DND-41 (cell line): ENCODE measurements at regions not wholly inside any gene's neighbourhood (a gene's known extent, or its start where the extent isn't known, plus 50 kb on each side); places are given as distances from the start of the nearest gene placed in this dataset.

ENCODE experiments used
- ATAC-seq: fragments of 200-7000 bp; cut with Tn5 transposase; 3 replicates; pipeline ENCODE4 v1.9.1; 2021; ENCODE audit warnings: low read depth; ENCODE audit not compliant: insufficient read depth
- DNase-seq: peaks from one replicate; pipeline ENCODE4 v3.0.0-alpha.2; 2020
- H2AFZ ChIP-seq: 2 replicates; pipeline ENCODE4 v1.6.0; 2012; ENCODE audit warnings: low read depth, low read length
- H3K27ac ChIP-seq: 2 replicates; pipeline ENCODE4 v1.5.1; 2012; ENCODE audit warnings: low read length, inconsistent platforms
- H3K27me3 ChIP-seq: fragments of 200-600 bp; sonication (generic); 2 replicates; pipeline ENCODE4 v1.6.0; 2012; ENCODE audit warnings: low read length, mild to moderate bottlenecking, inconsistent platforms; ENCODE audit not compliant: insufficient read depth, poor library complexity
- H3K36me3 ChIP-seq: 2 replicates; pipeline ENCODE4 v1.5.1; 2012; ENCODE audit warnings: low read length, inconsistent platforms; ENCODE audit not compliant: insufficient read depth
- H3K4me1 ChIP-seq: 2 replicates; pipeline ENCODE4 v1.5.1; 2012; ENCODE audit warnings: mild to moderate bottlenecking, low read length; ENCODE audit not compliant: insufficient read depth
- H3K4me2 ChIP-seq: 2 replicates; pipeline ENCODE4 v1.6.0; 2012; ENCODE audit warnings: mild to moderate bottlenecking, moderate library complexity, low read length, inconsistent platforms; ENCODE audit not compliant: insufficient read depth
- H3K4me3 ChIP-seq, 2 experiments: fragments of 200-600 bp in 1 of 2; shearing (Covaris generic) in 1 of 2; 2 replicates each; pipeline ENCODE4 v1.5.1; 2012 to 2016; ENCODE audit warnings: inconsistent platforms in 2 of 2, low read length in 2 of 2, mild to moderate bottlenecking in 2 of 2, low read depth in 1 of 2, moderate library complexity in 1 of 2
- H3K79me2 ChIP-seq: 2 replicates; pipeline ENCODE4 v1.6.0; 2012; ENCODE audit warnings: low read length, inconsistent platforms; ENCODE audit not compliant: insufficient read depth
- H3K9ac ChIP-seq: 2 replicates; pipeline ENCODE4 v1.6.0; 2012; ENCODE audit warnings: low read depth, mild to moderate bottlenecking, inconsistent platforms, low read length, moderate library complexity
- H3K9me3 ChIP-seq: 2 replicates; pipeline ENCODE4 v1.5.1; 2012; ENCODE audit warnings: low read length, moderate library complexity, mild to moderate bottlenecking, inconsistent platforms; ENCODE audit not compliant: insufficient read depth, severe bottlenecking
- H4K20me1 ChIP-seq: 2 replicates; pipeline ENCODE4 v1.6.0; 2012; ENCODE audit warnings: low read length; ENCODE audit not compliant: insufficient read depth
- CTCF ChIP-seq: IDR thresholded peaks from 2 replicates; pipeline ENCODE4 v1.5.1; 2012; ENCODE audit warnings: borderline replicate concordance, low read length, moderate library complexity, mild to moderate bottlenecking; ENCODE audit not compliant: poor library complexity, severe bottlenecking; ENCODE audit errors: extremely low read depth
- EZH2 ChIP-seq: IDR thresholded peaks from 3 replicates; pipeline ENCODE4 v1.6.1; 2012; ENCODE audit warnings: borderline replicate concordance, low read depth, mild to moderate bottlenecking, moderate library complexity, low read length, inconsistent platforms; ENCODE audit not compliant: severe bottlenecking

- ATAC-seq (no peak), DNase-seq (no peak)
- no peaks in the 10 kb centered on the region for H3K4me1 ChIP-seq
- H3K4me3 ChIP-seq: no peak overlapping the region
- TF ChIP-seq EZH2 (no peak), CTCF (no peak)
- H2AFZ ChIP-seq: no peak overlapping the region
- no peaks in the 10 kb centered on the region for H4K20me1 ChIP-seq
- H3K27me3 ChIP-seq: no peaks in the 10 kb centered on the region
- H3K9me3 ChIP-seq: no peaks in the 10 kb centered on the region
- no peaks in the 10 kb centered on the region for H3K79me2 ChIP-seq
- H3K9ac ChIP-seq: no peak overlapping the region
- no peak overlapping the region for H3K27ac ChIP-seq
- no peaks in the 10 kb centered on the region for H3K36me3 ChIP-seq
- no peak overlapping the region for H3K4me2 ChIP-seq
These were observed 129.7 kb upstream of the EDNRA start for GRCh38 chr4:147351083-147351787.

DNA sequence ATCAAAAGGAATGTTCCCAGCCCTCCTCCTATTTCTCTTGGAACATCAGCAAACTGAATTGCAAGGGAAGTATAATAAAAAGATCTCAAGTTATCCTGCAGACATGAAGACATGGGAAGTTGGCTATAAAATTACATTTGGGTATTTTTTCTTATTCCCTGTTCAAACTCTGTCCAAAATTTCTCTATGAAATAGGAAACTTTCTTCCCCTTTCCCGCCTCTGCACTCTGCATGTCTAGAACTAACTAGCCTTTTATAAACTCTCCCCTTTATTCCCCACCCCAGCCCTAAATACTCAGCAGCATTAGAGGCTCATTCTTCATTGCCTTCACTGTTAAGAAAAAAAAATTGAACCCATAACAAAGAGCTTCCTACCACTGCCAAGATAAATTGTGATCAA lies 126.7 kb upstream of the EDNRA start:
- H3K27me3 ChIP-seq: no peaks in the 10 kb centered on the region
- H3K9me3 ChIP-seq: no peaks in the 10 kb centered on the region
- H3K4me2 ChIP-seq: no peak overlapping the region
- H3K4me1 ChIP-seq: no peaks in the 10 kb centered on the region
- TF ChIP-seq EZH2 (no peak), CTCF (no peak)
- H3K27ac ChIP-seq: no peak overlapping the region
- no peak for ATAC-seq
- H3K79me2 ChIP-seq: no peaks in the 10 kb centered on the region
- no peak overlapping the region for H3K4me3 ChIP-seq
- H3K9ac ChIP-seq: no peak overlapping the region
- no peak for DNase-seq
- no peaks in the 10 kb centered on the region for H3K36me3 ChIP-seq
- no peak overlapping the region for H2AFZ ChIP-seq
- H4K20me1 ChIP-seq: no peaks in the 10 kb centered on the region

DNA sequence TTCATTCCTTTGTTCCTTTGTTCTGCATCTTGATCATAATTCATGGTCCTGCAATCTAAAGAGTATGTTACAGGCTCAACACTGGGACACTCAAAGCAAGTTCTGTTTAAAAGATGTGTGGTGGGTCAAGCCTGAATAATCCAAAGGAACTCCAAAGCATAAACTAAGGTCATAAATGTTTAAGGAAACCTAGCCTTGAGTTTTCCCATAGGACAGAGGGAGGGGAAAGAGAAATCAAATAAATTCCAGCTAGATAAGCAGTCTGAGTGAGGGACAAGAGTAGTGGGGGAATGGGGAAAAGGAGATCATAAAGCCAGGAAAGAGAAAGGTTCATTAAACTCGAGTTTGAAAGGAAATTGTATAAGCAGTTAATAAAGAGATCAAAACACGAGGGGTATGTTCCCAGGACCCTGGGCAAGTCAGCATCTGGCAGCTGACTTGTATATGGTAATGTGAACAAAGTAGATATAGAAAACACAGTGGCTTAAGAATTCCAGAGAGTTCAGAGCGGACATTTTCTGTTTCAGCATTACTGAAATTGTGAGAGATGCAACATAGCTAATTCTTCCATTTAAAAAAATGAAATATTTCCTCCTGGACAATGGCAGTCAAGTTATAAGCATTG lies 125.8 kb upstream of the EDNRA start:
- Histone ChIP-seq H4K20me1 (no peaks in the 10 kb centered on the region), H3K27me3 (no peaks in the 10 kb centered on the region), H3K36me3 (no peaks in the 10 kb centered on the region), H3K4me2 (no peak overlapping the region), H3K4me1 (no peaks in the 10 kb centered on the region), H3K9me3 (no peaks in the 10 kb centered on the region), H3K4me3 (no peak overlapping the region), H2AFZ (no peak overlapping the region), H3K27ac (no peak overlapping the region), H3K9ac (no peak overlapping the region), H3K79me2 (no peaks in the 10 kb centered on the region)
- ATAC-seq (no peak), DNase-seq (no peak)
- no peak for TF ChIP-seq CTCF
